NOMO-1 (cell line): ENCODE measurements at regions not wholly inside any gene's neighbourhood (a gene's known extent, or its start where the extent isn't known, plus 50 kb on each side); places are given as distances from the start of the nearest gene placed in this dataset.
"Not testable (repeated sequence)": the region's sequence is repeated elsewhere in the genome, so short reads cannot be mapped to it uniquely, and the experiment has no call there.

Experiments used
- DNase-seq, 2 experiments: peaks; one replicate each; lab custom pipeline; 2025; ENCODE audit not compliant: unreplicated experiment in 2 of 2; lab: John Stamatoyannopoulos, UW

DNA sequence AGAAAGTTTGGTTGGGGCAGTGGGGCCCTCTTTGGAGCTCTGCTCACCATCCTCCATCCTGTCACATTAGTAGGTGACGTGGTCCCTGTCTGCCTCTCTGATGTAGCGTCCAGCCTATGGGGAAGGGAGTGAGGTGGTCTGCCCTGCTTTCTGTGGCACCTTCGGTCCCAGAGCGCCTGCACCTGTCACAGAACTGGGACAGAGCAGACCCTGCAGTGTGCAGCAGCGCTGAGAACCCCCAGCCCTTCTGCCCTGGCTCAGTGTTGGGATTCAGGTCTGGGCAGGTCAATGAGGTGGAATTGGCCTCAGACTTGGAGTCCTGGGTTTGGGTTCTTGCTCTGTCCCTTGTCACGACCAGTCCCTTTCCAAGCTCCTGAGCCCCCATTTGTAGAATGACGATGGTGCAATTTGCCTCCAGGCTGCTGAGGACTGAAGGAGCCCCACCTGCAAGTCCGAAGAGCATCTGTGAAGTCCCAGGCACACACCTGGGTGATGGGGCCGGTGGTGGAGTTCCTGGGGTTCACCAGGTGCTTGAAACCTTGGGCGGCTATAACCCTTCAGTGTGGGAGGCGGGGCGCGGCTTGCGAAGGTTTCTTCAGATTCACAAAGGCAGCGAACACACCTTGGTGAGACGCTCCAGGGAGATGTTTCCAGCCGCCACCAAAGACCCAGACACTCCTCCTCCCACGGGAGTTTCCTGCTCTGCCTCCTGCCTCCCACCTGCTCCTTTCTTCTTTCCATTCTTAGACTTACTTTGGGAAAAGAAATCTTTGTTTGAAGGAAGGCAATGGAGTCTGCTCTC lies 265.4 kb upstream of the HDAC4 start:
- no peak for DNase-seq

DNA sequence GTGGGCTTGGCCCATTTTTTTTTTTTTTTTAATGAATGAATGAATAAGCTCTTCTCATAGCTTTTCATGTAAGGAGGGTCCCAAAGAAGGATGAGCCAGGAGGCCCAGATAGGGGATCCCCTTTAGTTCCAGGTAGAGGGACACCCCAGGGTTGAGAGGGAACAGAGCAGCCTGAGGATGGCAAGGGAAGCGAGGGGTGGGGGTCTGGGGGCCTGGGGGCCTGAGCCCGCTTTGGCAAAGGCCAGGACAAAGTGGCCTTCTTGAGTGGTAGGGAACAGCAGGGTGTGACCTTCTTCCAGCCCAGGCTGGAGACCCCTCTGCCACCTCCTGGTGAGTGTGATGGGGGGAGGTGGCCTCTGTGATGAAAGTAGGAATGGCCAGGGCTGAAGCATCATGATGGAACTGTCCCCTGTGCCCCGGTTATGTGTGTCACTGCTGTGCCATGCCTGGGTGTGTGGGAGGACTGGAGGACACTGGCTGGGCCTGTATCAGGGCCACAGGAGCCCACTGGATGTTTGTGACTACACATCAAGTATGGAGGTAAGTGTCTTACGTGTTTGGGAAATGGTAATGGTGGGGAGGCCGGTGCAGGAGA lies 263.5 kb upstream of the HDAC4 start:
- DNase-seq = no peak

DNA sequence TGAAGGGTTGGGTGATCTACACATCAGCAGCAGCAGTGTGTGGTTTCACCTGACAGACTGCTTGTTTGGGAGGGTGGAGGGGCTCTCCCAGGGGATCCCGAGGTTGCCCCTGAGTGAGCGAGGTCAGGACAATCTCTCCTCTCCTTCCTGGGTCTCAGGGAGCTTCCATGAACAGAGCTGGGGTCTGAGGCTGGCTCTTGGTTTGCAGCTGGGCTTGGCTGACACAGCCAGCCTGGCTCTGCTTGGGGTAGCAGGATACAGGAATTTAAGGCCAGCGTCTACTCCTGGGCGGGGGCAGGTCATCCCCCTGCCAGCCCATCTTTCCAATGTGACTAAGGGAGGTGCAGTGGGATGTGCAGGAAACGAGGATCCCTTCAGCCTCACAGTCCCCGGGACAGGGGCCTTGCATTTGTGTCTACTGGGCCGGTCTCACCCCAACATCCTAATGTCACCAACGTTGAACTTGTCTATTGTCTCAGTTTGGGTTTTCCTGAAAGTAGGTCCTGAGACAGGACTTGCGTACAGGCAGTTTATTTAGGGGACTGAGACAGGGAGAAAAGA lies 262.6 kb upstream of the HDAC4 start:
- DNase-seq = no peak

DNA sequence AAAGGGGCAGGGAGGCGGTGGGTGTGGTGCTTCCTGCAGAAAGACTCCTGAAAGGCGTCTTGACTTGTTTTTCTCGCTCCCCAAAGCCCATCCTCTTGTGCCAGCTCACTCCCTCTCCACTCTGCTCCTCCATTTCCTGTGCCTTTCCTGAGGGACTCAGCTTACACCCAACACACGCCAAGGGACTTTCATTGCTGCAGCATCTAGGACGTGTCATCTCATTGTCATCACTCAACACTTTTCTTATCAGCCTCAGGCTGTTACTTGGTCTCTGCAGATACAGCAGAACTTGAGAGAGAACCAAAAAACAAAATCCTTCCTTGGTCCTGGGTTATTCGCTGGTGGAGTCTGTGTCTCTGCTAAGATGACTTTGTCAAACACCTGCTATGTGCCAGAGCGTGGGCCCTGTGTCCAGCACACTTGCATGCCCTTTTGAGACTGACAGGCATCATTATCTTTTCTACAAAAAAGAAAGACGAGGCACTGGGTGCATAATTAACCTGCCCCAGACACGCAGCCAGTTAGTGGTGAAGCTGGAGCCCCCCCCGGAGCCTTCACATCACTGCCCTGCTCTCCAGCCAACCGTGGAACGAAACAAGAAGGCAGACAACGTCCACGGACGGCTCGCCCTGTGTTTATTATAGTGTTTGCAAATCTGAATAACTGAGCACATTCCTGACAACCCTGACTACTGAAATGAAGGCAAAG lies 261.7 kb upstream of the HDAC4 start:
- no peak for DNase-seq

DNA sequence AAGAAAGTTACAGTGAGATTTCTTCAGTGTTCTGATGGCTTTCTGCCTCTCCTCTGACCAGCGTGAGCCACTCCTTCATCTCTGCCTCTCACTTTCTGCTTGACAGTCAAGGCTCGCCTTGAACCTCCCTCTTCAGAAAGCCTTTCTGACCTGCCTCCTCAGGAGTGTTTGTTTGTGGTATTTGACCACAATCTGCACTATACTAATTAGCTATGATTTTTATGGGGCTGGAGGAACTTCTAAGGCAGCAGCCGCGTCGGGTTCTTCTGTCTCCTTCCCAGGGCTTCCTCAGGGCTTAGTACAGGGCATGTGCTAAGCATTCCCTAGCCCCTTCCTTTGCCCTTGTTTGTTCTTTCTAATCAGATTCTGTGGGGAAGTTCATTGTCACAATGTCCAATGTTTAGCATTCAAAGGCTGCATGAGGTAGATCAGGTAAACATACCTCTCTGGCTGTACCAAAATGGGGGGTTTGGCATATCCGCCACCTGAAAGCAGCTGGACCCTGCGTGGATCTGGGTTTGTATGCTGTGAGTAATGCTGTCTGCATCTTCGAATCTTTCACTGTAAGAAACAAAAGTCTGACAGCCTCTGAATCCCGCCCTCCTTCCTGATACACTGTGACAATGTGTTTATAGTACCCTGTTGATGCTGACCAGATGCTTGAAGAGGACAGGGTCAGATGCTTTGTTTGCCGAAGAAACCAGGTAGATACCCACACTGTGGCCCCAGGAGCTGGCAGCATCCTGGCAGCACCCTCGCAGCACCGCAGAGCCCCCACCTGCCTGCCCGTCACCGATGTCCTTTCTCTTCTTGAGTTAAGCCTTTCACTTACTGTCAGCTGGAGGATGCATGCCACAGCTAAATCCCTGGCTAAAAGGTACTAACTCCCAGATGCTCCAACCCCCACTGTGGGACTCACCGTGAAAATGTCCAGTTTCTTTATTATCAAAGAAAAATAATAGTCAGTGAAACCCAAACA lies 260.8 kb upstream of the HDAC4 start:
- DNase-seq = peak; percentile 5 to 23

DNA sequence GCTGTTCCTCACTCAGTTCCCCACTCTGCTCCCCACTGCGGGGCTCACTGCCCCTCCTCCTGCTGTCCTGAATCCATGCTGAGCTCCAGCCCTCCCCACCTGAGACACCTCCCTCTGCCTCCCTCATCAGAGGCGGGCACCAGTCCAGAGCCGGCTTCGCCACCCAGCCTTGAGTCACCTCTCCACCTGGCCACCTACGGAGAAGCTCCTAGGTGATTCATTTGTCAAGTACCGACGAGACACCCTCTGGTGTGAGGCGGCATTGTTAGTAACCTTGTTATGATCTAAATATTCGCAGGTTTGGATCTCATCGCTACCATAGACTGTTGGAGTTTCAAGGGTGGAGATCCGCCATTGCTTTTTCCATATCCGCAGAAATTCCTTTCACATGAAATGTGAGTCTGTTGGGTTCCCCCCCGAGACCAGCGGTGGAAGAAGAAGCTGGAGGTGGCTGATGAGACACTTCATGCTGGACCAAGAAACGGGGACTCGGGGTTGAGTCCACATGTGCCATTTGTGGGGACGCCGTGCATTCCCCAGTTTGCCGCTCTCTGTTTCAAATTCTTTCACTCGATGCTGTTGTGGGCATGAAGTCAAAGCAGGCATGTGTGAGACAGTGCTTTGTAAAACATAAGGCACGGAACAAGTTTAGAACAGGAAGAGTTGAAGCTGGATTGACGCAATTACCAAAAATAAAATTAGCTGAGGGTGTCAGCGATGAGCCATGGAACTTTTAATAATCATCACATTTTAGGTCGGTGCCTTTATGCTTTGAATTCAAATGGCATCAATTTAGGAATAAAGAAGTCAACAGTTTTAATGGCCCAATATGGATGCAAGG lies 259.8 kb upstream of the HDAC4 start:
- DNase-seq = peak in 1 of 2 experiments; percentile 18

DNA sequence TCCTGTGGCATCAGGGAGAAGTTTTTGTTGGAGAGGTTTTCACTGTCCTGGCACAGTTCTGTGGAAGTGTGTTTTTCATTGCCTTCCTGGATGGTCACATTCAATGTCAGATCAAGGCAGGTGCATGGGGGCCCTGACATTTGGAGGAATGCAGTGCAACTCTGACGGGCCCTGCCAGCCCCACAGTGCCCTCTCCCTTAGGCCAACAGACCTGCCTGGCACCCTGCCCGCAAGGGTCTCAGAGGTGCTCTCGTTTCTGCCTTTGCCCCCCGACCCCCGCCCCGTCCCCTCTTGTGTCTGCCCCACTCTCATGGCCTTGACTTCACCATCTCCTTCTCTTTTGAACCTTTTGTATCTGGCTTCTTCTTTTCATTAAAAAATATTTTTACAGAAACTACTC lies 257.2 kb upstream of the HDAC4 start:
- no peak for DNase-seq

DNA sequence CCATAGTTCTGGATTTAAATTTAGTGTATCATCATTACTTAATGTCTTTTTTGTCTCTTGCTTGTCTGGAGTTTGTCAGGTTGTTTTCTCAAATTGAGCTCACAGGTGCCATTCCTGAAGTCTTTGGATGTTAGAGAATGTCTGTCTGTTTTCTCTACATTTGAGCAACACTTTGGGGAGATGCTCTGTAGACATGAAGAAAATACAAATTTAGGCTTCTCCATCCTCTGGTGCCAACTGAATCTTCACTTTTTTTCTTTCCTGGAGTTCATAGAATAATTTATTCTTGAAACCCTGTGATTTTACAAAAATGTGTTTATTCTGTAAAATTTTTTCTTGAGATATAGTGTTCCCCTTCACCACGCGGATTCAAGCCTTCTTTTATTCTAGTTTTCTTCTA lies 256.4 kb upstream of the HDAC4 start:
- DNase-seq = no peak

DNA sequence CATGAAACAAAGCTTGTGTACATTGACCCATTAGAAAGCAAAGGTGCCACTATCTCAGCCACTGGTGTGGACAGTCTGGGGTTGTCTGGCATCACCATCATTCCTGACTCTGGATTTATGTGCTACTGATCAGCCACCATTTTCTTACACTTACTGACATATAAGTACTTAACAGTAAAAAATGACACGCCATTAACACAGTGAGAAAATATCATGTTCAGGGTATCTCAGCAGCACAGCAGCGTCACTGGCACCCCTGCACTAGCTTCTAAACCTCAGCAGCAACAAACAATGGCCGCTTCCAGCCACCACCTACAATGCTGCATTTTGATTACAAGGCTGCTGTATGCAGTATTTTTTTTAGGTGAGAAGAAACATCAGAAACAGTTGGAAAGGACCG lies 253.4 kb upstream of the HDAC4 start:
- no peak for DNase-seq

DNA sequence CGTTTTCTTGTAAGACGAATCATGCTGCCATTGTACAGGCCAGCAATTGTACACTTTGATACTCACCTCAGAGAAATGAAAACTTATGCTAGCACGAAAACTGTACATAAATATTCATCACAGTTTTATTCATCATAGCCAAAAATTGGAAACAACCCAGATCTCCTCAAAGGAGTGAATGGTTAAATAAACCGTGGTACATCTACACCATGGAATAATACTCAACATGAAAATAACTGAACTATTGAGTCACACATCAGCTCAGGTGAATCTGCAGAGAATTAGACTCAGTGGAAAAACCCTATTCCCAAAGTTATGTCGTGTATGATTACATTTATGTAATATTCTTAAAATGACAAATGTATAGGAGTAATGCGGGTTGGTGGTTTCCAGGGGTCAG lies 251.0 kb upstream of the HDAC4 start:
- DNase-seq = no peak

DNA sequence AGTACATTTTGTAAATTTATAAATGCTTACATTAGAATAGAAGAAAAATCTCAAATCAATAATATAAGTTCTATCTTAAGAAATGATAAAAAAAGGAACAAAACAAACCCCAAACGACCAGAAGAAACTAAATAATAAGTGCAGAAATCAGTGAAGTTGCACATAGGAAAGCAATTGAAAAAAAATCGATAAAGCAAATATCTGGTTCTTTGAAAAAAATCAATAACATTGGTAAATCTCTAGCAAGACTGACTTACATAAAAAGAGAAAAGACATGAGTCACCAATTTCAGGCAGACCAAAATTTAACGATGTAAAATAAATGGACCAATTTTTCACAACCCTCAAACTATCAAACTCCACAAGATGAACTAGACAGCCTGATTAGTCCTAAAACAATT lies 249.9 kb upstream of the HDAC4 start:
- DNase-seq = no peak

DNA sequence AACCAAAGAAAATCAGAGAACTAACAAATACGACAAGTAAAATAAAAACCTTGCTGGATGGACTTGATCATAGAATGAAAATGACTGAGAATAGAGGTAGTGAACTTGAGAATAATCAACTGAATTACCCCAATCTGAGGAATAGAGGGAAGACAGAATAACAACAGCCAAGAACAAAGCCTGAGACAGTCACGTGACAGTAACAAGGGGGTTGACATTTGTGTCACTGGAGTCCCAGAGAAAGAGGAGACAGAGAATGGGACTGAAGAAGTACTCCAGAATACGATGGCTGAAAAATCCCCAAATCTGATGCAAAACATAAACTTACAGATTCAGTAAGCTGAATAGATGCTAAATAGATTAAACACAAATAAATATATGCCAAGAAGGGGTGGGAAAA lies 248.5 kb upstream of the HDAC4 start:
- no peak for DNase-seq

DNA sequence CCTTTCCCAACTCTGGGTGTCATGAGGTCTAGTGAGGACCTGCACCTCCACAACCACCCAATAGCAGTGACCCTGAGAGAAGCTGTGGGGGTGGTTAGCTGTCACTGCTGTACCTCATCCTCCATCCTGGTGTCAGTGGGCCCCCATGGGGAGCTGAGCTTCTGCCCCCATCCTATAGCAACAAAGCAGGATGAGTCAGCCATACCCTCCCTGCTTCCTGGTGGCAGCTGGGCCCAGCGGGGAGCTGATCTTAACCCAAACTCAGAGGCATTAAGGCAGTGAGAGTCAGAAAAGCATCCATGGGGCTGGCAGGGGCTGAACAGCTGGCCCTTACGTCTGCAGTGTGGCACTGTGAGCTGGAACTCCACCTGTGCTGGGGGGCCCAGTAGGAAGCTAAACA lies 247.8 kb upstream of the HDAC4 start:
- DNase-seq = no peak

DNA sequence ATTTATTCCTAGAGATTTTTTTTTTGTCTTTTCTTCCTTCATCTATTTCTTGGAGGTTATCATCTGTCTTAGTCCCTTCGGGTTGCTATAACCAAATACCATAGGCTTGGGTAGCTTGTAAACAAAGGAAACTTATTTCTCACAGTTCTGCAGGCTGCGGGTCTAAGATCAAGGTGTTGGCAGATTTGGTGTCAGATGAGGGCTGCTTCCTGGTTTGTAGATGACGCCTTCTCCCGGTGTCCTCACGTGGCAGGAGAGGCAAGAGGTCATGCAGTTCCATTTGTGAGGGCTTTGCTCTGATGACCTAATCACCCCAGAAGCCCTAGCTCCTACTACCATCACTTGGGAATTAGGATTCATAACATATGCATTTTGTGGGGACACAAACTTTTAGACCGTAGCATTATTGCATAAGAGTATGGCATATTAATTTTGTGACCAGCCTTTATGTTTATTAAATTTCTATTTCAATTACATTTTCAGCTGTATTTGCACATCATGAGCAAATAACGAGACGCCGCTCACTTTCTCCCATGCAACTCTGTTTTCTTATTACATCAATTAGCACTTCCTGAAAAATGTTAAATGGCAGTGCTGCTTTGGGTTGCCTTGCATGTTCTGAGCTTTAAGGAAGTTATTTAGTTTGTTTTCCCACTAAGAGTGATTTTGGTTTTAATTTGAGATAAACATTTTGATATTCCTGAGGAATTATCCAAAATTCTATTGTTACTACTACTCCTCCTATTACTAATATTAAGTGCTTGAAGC lies 246.4 kb upstream of the HDAC4 start:
- peak; percentile 20 to 58 for DNase-seq

DNA sequence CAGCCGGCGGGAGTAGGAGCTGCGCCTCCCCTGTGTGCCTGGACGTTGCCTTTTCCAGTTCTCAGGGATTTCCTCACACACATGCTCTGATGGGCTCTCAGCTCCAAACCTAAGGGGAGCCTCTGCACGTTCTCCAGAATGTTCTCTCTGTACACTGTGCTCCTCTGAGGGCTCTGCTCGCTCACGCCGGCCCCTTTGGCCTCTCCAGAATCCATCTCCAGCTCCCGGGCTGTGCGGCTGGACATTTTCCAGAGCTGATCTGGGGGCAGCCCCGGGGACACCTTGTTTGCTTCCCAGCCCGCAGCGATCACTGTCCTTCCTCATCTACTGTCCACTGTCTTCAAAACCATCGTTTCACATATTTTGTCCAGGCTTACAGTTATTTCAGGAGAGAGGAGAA lies 245.4 kb upstream of the HDAC4 start:
- no peak for DNase-seq

DNA sequence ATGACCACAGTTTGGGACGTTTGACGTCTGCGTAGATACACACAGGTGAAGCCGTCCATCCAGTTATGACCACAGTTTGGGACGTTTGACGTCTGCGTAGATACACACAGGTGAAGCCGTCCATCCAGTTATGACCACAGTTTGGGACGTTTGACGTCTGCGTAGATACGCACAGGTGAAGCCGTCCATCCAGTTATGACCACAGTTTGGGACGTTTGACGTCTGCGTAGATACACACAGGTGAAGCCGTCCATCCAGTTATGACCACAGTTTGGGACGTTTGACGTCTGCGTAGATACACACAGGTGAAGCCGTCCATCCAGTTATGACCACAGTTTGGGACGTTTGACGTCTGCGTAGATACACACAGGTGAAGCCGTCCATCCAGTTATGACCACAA lies 243.8 kb upstream of the HDAC4 start:
- not testable (repeated sequence) for DNase-seq

DNA sequence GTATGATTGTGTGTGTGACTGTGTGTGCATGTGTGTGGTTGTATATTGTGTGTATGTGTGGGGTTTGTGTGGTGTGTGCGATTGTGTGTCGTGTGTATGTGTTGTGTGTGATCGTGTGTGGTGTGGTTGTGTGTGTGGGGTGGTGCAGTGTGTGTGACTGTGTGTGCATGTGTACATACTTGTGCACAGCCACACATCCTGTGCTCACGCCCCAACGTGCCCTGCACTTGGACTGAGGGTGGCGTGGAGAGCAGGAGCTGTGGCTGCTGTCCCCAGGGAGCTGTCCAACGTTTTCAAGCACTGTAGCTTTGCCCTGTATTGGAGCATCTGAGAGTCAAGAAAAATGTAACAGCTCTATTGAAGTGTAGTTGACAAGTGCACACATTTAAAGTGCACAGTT lies 243.2 kb upstream of the HDAC4 start:
- DNase-seq = no peak

DNA sequence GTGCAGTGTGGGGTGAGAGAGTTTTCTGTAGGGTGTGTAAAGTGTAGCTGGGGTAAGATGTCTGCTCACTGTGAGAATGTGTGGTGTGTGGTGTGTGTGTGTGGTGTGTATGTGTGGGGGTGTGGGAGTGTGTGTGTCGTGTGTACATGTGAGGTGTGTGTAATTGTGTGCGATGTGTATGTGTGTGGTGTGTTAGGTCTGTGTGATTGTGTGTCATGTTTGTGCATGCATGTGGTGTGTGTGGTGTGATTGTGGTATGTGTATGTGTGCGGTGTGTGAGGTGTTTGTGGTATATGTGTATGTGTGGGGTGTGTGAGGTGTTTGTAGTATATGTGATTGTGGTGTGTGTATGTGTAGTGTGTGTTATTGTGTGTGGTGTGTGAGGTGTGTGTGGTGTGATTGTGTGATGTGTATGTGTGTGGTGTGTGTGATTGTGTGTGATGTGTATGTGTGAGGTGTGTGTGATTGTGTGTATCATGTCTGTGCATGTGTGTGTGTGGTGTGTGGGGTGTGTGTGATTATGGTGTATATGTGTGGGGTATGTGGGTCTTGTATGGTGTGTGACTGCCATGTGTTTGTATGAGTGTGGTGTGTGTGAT lies 241.7 kb upstream of the HDAC4 start:
- DNase-seq = no peak

DNA sequence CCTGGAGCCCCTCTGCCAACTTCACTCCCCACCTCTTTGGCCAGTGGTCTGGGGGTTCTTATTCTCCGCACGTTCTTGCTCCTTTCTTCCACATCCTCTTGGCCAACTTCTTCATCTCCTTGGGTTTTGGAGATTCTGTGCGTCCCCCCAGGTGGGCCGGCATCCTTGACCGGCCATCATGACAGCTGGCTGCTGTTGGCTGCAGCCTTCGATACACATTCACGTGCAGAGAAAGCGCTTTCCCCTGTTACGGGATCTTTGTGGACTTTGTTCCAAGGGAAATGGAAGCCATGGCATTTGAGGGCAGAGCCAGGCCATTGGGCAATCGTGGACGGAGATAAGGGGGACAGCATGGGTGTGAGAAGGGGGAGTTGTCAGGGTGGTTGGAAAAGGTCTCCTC lies 241.1 kb upstream of the HDAC4 start:
- not testable (repeated sequence) for DNase-seq
